Occipital lobe (tissue), 1 donor: ENCODE measurements at regions not wholly inside any gene's neighbourhood (a gene's known extent, or its start where the extent isn't known, plus 50 kb on each side); places are given as distances from the start of the nearest gene placed in this dataset.
"Not testable (repeated sequence)": the region's sequence is repeated elsewhere in the genome, so short reads cannot be mapped to it uniquely, and the experiment has no call there.

ENCODE experiments used
- DNase-seq: peaks from one replicate; lab custom pipeline; 2025; lab: John Stamatoyannopoulos, UW

DNA sequence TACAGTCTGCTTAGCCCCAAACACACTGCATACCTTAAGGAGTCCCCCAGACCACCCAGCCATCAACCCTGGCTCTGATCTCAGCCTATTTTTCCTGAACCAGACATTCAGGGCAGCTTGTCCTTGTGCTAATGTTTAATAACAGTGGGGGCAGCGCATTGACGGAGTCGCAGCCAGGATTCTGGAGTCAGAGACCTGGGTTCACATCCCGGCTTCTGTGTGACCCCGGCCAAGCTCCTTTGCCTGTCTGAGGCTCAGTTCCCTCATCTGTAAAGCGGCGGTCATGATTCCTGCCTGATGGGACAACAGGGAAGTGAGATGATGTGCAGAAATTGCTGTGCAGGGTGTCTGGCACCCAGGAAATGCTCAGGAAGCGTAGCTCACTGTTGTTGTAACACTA, 63.1 kb downstream of the MATN1 start:
- no peak for DNase-seq

DNA sequence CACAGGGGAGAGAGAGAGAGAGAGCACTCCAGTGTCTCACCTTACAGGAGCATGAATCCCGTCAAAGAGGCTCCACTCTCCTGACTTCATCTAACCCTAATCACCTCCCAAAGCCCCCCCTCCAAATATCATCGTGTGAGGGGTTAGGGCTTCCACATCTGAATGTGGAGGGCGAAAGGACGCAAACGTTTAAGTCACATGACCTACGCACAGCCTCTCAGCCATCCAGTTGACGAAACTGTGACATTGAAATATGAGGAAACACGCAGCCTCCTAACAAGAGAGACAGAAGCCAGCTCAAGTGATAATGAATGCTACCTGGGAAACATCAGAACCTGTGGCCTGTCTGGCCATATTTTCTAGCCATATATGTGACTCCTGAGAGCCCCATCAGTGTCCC, 63.7 kb downstream of the MATN1 start:
- no peak for DNase-seq

DNA sequence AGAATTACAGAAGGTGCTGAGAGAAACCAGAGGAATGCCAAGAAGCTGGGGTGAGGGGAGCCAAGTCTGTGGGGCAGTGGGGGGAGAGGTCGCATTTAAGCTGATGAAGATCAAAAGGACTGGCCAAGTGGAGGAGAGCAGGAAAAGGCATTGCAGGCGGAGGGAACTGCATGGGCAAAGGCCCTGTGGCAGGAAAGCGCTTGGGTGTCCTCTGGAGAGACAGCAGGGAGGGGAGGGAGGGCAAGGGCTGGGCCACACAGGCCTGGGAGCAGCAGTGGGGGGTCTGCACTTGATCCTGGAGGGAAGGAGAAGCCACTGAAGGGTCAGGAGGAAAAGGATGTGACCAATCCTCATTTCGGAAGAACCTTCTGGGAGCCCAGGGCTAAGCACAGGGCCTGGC, 65.0 kb downstream of the MATN1 start:
- DNase-seq: not testable (repeated sequence)

DNA sequence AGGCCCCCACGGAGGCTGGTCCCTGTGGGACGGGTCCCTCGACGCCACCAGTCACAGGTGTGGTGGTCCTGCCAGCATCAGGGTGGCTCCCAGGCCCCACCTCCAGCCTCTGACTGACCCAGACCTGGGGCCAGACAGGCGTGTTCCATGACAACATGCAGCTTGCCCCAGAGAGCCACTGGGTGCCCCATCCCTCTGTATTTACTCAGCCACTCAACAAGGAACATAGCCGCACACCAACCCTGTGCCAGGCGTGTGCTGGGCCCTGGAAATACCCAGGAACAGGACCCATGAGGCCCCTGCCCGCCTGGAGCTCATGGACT, 65.4 kb downstream of the MATN1 start:
- DNase-seq: no peak

DNA sequence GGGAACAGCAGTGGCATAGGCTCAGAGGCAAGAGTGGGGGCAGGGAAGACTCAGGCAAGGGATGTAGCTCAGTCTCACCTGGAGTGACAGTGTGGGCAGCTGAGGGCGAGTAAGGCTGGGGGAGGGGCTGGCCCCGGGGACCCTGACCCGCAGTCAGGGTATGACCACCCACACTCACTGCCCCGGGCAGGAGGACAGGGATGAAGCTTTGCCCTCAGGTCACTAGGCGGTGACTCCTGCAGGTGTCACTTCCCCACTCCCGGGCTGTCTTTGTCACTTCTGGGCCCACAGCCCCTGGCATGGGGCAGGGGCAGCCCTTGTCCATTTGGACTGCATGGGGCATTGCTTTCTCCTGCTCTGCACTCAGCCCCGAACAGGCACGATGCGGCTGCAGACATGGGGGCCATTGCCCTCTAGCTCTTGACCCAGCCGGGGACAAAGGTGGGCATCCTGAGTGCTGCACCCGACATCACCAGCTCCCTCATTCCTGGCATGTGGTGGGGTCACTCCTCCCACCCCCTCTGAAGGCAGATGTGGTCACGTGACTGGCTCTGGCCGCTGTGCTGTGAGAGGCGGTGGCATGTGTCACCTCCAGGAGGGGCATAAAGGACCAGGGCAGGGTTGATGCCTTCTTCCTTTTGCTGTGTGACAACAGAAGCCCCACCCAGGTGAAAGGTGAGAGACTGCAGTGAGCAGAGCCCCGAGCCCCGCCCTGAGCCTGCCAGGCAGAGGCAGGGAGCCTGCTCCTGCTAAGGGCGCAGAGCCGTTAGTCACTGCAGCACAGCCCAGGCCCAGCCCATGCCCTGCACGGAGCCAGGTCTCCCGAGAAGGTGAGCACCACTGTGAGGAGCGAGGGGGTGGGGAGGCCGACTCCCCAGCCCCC, 66.0 kb downstream of the MATN1 start:
- no peak for DNase-seq

DNA sequence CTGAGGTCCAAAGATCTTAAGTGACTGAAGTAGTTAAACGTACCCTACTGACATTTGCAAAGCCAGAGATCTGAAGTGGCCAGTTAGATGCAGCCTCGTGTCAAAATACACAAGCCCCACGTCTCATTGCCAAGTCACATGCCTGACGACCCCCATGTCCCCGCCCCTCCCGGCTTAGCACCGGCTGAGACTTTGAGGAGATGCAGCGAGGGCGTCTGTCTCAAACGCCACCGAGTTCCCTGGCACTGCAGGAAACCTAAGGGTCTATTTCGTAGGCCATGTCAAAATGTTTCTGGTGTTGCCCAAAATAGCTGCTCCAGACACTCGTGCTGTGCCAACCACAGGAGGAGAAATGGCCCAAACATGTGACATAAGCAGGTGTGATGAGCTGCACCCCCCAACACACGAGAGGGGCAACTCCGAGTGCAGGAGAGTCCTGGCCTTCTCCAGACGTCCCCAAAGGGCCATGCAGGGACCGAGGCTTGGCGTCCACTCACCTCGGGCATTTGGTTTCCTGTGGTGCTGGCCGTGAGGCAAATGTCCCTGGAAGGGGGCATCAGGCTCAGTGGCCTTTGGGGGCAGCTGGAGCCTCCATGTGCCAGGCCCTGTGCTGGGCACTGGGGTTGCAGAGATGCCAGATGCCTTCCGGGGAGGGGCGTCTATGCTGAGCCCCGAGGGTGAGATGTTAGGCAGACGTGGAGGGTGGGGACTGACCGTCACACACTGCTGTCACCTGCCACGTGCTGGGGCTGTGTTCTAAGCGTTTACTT, 67.0 kb downstream of the MATN1 start:
- DNase-seq: no peak

DNA sequence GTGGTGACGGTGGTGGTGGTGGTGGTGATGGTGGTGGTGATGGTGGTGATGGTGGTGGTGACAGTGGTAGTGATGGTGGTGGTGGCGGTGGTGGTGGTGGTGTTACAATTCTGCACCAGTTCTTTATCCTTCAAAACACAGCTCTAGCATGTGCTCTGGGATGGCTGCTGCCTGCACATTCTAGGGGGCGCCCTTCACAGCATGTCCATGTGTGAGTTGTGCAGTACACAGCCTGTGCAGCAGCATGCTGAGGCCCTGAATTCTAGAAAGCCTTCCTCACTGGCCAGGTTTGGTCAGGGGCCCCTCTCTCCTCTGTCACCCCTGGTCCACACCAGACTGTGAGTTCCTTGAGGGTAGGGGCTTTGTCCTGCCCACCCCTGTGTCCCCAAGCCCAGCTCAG, 67.7 kb downstream of the MATN1 start:
- no peak for DNase-seq

DNA sequence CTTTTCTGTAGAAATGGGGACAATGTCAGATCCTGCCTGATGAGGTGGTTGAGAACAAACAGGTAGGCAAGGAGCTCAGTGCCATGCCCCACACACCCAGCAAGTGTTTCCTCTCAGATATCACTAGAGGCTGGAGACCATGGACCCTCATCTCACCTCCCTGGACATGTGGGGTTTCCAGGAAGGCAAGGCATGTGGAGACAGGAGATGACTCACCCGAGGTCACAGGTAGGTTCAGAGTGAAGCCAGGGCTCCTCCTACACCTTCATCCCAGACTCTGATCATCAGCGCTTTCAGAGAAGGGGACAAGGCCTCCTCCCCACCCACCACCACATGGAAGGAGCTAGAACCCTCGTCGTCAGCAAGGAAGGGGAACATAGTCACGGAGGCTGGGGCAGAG, 69.2 kb downstream of the MATN1 start:
- DNase-seq: no peak

DNA sequence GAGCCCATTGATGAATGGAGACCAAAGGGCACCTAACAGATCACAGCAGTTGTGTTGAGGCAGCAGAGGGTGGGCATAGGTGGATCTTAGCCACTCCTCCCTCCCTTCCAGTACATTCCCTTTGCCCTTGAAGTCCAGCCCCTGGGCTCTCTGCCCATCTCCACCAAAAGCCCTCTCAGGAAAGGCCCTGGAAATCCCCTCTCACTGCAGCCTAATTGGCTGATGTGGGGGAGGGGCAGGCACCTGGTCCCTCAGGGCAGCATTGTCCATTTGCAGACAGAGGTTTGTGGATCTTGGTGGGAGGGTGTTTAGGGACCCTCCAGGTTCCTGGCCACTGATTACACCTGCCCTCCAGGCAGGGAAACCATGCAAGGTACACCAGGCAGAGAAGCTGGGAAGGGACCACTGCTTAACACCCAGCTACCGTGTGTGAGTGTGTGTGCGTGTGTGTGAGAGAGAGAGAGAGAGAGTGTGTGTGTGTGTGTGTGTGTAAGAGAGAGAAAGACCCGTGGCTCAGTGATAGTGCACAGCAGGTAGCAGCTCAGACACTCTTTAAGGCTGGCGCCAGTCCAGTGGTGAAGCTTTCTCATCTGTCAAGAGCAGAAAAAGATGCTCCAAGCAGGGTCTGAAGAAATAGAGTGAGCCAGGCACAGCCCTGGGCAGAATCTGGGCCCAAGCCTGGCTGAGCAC, 71.1 kb downstream of the MATN1 start:
- DNase-seq: no peak

DNA sequence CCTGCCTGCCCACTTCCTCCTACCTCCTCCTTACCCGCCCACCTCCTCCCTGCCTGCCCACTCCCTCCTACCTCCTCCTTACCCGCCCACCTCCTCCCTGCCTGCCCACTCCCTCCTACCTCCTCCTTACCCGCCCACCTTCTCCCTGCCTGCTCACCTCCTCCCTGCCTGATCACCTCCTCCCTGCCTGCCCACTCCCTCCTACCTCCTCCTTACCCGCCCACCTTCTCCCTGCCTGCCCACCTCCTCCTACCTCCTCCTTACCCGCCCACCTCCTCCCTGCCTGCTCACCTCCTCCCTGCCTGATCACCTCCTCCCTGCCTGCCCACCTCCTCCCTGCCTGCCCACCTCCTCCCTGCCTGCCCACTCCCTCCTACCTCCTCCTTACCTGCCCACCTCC, 72.0 kb downstream of the MATN1 start:
- not testable (repeated sequence) for DNase-seq

DNA sequence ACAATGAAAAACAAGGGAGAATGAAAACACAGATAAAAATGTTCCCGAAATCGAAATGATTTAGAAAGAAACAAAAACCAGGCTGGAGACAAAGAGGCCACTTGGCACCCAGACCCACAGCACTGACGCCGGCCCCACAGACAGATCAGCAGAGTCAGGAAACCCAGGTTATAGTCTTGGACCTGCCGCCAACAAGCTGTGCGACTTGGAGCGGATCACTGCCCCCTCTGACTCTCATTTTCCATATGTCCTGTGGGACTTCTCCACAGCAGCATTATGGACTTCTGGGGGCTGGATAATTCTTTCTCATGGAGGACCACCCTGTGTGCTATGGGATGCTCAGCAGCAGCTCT, 72.4 kb downstream of the MATN1 start:
- DNase-seq: no peak

DNA sequence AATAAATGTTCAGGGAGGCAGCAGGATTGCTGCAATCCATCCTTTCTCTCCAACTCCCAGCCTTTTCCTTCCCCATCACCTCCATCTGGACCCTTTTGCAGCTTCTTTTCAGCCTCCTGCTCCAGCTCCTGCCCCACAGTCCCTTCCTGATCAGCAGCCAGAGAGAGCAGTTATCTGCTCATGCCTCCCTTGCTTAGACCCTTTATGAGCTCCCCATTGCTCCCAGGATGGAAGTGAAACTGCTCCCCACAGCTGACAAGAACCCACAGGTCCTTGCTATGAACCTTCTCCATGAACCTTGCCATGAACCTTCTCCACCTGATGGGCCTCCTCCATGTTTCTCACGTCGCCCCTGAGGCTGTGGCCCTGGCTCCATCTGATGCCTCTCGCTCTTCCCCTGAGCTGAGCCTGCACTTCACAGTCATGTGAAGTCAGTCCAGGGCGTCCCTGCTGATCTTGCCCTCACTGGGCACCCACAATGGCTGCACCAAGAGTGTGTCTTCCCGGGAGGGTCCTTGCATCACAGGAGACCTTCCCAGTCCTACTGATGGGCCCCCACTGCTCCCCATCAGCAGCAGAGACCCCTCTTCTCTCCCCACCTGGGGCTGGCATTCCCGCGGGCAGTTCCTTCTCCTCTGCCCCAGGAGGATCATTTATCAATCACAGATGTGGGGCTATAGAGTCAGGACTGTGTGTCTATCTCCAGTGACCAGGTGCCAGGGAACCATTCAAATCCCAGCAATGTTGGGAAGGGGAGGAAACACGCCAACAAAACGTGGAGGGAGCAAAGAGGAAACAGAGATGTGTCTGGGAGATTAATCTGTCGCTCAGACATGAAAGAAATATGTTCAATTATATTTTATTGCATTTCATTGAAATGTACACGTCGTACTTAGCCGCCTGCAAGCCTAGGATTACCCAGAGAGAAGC, 73.1 kb downstream of the MATN1 start:
- DNase-seq: no peak

DNA sequence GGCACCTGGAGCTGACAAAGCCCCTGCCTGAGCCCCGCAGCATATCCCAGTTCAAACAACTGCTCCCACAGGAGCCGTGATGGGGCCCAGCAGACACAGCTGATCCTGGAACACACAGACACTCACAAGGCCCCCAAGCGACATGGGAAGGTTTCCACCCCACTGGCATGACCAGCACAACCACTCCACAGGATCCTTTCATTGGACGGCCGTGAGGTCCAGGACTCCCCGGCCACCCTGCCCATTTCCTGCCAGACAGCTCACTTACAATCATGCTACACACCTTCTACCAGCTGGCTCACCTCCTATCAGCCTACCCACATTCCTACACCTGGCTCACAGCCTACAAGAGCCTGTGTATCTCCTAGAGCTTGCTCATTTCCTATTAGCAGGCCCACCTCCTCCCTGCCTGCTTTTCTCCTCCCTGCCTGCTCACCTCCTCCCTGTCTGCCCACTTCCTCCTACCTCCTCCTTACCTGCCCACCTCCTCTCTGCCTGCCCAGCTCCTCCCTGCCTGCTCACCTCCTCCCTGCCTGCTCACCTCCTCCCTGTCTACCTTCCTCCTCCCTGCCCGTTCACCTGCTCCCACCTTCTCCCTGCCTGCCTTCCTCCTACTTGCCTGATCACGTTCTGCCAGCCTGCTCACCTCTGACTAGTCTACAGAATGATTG, 73.9 kb downstream of the MATN1 start:
- DNase-seq: no peak

DNA sequence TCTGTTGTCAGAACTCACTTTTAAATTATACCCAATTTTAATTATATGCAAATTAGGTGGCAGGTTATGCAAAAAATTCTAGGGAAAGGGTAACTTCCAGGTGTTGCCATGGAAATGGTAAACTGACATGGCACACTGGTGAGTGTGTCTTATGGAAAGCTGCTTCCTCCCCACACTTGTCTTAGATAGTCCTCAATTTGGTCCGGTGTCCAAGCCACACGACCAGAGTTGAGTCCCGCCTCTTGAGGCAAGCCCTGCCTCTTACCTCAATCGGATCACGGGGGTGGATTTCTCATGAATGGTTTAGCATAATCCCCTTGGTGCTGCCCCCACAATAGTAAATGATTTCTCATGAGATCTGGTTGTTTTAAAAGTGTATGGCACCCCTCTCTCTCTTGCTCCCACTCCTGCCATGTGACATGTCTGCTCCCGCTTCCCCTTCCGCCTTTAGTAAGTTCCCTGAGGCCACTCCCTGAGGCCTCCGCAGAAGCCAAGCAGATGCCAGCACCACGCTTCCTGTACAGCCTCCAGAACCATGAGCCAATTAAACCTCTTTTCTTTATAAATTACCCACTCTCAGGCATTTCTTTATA, 74.9 kb downstream of the MATN1 start:
- DNase-seq: no peak

DNA sequence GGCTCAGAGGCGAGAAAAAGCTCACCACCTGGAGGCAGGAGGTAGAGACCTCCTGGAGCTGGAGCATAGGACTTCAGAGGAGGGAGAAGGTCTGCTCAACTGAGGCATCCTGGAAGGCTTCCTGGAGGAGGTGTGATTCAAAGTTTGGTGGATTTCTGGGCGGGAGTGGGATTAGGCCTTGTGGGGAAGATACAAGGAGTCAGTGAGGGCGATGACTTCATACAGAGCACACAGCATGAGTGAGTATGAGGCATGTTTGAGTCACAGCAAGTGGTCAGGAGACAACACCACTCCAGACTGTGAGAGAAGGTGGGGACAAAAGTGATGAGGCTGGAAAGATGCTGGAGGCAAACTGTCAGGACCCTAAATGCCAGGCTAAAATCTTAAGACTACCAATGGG, 77.6 kb downstream of the MATN1 start:
- no peak for DNase-seq

DNA sequence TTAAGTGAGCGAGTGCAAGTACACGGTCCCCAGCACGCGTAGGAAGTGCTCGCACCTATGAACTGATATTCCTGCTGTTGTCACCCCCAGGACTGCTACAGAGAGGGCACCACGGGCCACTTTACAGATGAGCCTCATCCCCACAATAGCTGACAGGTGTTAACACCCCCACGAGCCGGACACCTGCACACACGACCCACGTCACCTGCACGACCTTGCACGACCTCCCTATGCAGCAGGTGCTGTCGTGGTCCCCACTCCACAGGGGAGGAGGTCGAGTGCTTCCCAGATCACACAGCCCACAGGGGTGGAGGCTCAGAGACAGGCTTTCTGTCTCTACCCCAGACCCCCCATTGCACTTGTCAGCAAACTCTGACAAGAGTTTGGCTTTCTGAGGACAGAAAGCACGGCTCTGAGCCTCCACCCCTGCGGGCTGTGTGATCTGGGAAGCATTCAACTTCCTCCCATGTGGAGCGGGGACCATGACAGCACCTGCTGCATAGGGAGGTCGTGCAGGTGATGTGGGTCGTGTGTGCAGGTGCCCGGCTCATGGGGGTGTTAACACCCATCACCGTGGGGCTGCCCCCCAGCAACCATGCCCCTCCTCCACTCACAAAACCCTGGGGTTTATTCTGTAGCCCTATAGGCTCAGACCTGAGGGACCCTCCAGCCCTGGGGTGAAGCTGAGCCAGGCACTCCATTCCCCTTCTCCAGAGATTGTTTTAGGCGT, 80.8 kb downstream of the MATN1 start:
- no peak for DNase-seq

DNA sequence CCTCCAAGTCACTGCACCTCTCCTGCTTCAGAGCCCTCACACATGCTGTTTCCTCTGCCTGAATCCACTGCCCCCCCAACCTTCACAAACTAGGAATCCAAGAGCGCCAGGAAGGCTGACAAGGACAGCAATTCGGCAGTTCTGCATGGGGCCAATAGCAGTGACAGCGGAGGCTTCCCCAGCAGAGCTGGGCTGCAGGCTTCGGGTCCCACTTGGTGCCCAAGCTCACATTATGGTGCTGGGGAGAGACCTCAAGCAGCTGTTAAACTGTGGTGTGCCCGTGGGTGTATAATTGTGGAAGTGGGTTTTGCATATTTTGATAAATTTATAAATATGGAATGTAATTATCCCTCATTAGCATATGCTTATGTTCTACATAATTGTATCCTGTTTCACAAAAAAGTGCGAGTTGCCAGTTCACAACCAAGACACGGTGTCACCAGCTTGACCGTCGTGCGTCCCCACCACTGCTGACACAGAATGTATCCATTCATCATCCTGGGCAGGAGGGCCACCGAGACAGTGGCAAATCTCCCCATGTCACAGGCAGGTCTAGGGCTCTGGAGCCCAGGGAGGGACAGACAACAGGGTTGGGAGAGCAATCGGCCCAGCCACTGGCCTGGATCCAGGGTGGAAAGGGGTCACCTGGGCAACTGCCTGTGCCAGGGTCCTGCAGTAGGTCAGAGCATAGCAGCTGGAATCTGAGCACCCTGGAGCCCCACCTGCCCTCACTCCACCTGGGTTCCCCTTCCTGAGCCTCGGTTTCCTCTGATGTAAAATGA, 81.6 kb downstream of the MATN1 start:
- DNase-seq: no peak

DNA sequence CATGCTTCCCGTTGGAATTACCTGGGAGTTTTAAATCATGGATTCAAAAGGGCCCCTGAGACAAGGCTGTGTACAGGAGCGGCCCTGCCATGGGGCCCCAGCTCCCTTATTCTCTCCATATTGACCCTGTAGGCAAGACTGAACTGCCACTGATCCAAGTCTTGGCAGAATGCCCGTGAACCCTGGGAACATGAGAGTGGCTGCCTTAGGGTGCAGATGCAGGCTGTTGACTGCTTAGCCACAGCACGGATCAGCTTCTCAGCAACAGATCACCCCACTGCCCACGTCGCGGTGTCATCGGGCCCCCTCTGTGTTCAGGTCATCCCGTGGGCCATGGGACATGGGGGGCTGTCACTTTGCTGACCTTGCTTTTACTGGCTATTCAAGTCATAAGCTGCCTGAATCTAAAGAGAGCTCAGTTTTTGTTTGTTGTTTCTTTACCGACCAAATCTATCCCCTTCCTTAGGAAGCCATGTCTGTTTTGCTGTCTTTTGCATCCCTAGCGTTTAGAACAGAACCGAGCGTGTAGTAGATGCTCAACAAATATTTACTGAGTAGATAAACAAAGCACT, 83.4 kb downstream of the MATN1 start:
- no peak for DNase-seq

DNA sequence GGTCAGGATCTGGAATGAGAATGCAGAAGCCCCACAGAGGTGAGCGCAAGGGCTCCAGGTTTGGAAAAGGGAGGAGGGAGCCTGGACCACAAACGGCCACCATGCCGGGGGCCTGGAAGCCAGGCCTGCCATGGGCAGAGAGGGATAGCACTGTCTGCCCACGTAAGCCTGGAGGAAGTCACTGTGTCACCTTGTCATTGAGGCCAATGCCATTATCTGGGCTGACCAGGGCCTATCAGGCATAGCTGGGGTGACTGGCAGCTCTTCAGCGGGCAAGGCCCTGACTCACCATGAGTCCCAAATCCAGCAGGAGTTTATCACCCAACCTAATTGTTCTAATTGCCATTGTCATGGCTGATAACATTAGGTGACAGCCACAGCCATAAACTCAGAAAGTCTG, 84.6 kb downstream of the MATN1 start:
- DNase-seq: no peak
